SU-DHL-6 (cell line): ENCODE measurements at regions not wholly inside any gene's neighbourhood (a gene's known extent, or its start where the extent isn't known, plus 50 kb on each side); places are given as distances from the start of the nearest gene placed in this dataset.

Experiments
- EZH2phosphoT487 ChIP-seq: fragments of 200-600 bp; sonication (generic), shearing (Covaris generic); conservative IDR thresholded peaks from 2 replicates; pipeline ENCODE4 v1.6.1; 2018; ENCODE audit warnings: mild to moderate bottlenecking, antibody characterized with exemption, low read length, moderate library complexity, mixed read lengths
- TF ChIP-seq, protein P1 (sequence below): fragments of 200-600 bp; sonication (generic); IDR thresholded peaks from one replicate; pipeline ENCODE4 v1.5.1; 2017; ENCODE audit warnings: antibody characterized with exemption, mild to moderate bottlenecking, low read length, moderate library complexity; ENCODE audit not compliant: insufficient read depth, poor library complexity, severe bottlenecking

DNA sequence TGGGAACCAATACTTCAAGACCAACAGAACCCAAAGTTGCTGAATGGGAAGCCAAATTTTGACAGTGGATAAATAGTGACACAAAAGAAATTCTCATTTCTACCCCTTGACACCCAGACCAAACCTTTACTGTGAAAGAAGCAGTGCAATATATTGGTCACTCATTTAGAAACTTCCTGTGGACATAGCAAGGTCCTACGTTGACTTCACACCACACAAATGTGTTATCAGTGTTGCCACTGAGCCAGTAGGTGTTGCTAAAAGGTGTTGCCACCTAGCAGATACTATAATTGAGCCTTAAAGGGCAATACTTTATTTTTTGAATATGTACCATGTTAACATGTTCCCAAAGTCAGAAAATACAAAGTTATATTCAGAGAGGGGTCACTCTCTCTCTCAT, 1008.9 kb upstream of the CDH2 start:
- TF ChIP-seq, protein P1, sequence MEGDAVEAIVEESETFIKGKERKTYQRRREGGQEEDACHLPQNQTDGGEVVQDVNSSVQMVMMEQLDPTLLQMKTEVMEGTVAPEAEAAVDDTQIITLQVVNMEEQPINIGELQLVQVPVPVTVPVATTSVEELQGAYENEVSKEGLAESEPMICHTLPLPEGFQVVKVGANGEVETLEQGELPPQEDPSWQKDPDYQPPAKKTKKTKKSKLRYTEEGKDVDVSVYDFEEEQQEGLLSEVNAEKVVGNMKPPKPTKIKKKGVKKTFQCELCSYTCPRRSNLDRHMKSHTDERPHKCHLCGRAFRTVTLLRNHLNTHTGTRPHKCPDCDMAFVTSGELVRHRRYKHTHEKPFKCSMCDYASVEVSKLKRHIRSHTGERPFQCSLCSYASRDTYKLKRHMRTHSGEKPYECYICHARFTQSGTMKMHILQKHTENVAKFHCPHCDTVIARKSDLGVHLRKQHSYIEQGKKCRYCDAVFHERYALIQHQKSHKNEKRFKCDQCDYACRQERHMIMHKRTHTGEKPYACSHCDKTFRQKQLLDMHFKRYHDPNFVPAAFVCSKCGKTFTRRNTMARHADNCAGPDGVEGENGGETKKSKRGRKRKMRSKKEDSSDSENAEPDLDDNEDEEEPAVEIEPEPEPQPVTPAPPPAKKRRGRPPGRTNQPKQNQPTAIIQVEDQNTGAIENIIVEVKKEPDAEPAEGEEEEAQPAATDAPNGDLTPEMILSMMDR = no peak
- TF ChIP-seq EZH2phosphoT487 = no peak
